AG09319 (cell line): ENCODE measurements at regions not wholly inside any gene's neighbourhood (a gene's known extent, or its start where the extent isn't known, plus 50 kb on each side); places are given as distances from the start of the nearest gene placed in this dataset.

ENCODE experiments used
- DNase-seq: peaks from one replicate; pipeline ENCODE4 v3.0.0-alpha.2; 2010; ENCODE audit warnings: low read depth; ENCODE audit errors: extremely low read depth
- TF ChIP-seq, protein P1 (sequence below): IDR thresholded peaks from 2 replicates; pipeline ENCODE4 v1.5.1; 2011; ENCODE audit warnings: low read depth, mild to moderate bottlenecking, inconsistent platforms, low read length, moderate library complexity

DNA sequence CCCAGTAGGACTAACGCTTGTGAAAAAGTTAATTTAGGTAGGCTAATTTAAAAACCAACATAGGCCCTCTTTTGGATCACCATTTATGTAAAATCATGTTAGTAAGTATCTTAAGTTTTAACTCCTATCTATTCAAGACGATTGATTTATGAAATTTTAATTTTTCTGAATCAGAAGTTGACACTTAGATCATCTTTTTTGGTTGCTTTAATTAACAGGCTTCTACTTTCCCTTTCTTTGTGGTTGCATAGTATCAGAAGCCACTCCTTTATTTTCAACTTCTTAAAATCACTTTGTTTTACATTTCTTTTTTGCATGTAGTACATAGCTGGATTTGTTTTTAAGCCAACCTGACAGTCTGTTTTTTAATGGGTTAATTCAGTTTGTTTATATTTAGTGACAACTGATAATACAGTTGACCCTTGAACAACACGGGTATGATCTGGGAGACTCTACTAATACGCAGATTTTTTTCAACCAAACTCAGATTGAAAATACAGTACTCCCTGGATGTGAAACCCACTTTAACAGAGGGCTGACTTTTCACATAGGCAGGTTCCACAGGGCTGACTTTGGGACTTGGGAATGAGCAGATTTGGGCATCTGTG, 69.7 kb upstream of the SYPL1 start:
- TF ChIP-seq, protein P1, sequence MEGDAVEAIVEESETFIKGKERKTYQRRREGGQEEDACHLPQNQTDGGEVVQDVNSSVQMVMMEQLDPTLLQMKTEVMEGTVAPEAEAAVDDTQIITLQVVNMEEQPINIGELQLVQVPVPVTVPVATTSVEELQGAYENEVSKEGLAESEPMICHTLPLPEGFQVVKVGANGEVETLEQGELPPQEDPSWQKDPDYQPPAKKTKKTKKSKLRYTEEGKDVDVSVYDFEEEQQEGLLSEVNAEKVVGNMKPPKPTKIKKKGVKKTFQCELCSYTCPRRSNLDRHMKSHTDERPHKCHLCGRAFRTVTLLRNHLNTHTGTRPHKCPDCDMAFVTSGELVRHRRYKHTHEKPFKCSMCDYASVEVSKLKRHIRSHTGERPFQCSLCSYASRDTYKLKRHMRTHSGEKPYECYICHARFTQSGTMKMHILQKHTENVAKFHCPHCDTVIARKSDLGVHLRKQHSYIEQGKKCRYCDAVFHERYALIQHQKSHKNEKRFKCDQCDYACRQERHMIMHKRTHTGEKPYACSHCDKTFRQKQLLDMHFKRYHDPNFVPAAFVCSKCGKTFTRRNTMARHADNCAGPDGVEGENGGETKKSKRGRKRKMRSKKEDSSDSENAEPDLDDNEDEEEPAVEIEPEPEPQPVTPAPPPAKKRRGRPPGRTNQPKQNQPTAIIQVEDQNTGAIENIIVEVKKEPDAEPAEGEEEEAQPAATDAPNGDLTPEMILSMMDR = no peak

DNA sequence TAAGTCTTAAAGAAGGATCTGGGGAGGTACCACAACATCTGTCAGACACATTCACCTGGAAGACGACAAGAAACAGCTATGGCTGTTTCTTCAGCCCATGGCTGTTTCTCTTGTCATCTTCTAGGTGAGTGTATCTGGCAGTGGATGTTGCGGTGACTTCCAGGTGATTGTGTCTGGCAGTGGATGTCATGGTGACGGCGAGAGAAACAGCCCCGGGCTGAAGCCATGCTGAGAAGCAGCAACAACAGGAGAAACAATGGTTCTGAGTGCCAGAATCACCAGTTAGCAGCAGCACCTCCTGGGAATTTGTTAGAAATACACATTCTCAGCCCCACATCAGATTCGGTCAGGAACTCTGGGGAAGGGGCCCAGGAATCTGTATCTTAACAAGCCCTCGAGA, 68.6 kb upstream of the SYPL1 start:
- TF ChIP-seq, protein P1 = no peak
- DNase-seq = no peak

More for the DNA sequence above, 69.7 kb upstream of the SYPL1 start:
- no peak for DNase-seq

DNA sequence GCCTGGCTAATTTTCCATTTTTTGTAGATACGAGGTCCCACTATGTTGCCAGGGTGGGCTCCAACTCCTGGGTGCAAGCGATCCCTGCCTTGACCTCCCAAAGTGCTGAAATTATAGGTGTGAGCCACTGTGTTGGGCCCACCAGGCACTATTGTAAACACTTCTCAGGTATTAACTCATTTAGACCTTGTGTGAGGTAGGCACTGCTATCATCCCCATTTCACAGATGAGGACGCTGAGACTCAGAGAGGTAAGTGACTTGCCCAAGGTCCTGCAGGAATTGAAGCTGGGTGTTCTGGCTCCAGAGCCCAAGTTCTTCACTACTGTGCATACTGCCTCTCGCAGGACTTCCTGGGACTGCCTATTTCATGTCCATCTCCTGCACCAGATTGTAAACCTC, 67.1 kb upstream of the SYPL1 start:
- DNase-seq = no peak
- TF ChIP-seq, protein P1 = no peak

DNA sequence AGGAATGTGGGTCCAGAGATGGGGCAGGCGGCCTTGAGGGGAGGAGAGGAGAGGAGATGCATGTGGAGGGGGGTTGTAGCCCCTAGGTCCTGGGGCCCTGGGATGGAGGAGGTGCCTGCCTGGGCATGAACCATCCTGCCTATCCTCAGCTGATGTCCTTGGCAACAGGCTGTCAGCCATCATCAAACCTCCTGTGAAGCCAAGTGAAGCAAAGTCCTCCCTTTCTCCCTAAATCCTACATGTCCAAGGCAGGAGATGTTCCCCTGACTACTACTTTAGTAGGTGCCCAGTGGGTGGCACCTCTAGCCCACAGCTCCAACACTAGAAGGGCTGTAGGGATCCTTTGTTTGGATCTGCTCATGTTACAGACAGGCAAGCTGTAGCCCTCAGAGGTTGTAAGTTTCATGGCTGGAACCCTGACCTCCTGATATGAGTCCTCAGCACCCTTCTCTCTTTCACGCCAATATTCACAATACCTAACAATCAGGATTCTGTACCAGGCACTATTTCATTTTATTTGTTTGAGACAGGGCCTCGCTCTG, 66.6 kb upstream of the SYPL1 start:
- TF ChIP-seq, protein P1 = peak; percentile 54
- no peak for DNase-seq

DNA sequence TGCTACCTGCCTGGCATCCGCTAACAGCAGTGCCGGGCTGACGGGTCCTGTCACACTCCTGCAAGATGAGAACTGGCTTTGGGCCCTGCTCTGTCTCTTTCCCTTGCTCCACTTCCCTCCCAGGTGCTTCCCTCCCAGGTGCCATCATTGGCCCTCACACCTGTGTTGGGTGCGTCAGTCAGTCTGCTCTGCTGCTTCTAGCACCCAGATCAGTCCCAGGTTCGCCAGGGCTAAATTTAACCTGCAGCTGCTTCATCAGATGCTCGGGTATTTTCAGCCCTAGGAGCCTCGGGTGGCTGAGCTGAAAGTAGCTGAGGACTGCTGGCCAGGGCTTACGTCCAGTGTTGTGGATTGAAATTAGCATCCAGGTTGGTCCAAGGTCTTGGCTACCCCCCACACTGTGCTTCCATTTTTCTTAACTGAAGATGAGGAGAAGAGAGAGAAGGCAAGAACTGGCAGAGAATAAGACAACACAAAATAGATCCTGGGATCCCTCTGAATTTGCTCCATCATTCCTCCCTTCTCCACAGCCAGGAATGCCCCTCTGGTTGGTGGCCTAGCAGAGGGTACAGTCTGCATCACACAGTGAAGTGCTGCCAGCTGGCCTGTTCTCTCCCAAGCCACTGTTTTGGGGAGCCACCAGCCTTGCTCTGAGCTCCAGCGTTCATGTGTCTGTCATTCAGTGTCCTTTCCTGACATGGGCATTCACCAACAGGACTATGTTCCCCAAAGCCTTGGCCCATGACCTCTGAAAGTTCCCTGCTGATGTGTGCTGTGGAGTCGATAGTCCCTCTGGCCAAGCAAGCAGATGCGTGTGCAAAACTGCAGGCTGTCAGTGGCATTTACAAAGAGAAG, 65.9 kb upstream of the SYPL1 start:
- DNase-seq = no peak
- TF ChIP-seq, protein P1 = no peak

DNA sequence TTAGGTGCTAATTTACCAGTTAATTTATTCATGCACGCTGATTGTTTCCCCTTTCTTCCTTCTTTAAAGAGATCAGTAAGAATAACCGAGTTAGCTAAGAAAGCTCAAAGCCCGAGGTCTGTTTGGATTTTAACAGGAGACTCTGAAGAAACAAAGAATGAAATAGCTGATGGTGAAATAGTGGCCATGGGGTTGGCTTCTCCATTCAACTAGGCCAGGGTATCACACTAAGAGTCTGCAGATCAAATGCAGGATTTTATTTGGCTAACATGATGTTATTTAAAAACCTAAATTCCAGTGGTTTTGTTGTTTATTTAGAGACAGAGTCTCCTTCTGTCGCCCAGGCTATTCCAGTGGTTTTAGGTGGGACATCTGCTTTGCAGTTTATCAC, 65.2 kb upstream of the SYPL1 start:
- TF ChIP-seq, protein P1 = no peak
- no peak for DNase-seq
